ENCODE measurements at regions not wholly inside any gene's neighbourhood (a gene's known extent, or its start where the extent isn't known, plus 50 kb on each side); places are given as distances from the start of the nearest gene placed in this dataset.

- Mint-ChIP-seq H3K27ac (no peak overlapping the region), H3K4me3 (no peak overlapping the region), H3K36me3 (ENCODE audit: low read depth) (no peaks in the 10 kb centered on the region), H3K4me1 (peaks cover 24% of the 10 kb centered on the region; the same call in 2 of the 3 replicates), H3K27me3 (ENCODE audit: insufficient read depth, low read depth, poor library complexity) (no peaks in the 10 kb centered on the region), H3K9me3 (no peaks in the 10 kb centered on the region; the same call in 2 of the 3 replicates)
- Histone ChIP-seq H2AFZ (no peak overlapping the region), H4K20me1 (replicated peaks; ENCODE audit: insufficient read depth) (no peaks in the 10 kb centered on the region), H3K79me2 (replicated peaks; ENCODE audit: insufficient read depth) (no peaks in the 10 kb centered on the region), H3K27me3 (ENCODE audit: insufficient read depth) (no peaks in the 10 kb centered on the region), H3K4me3 (no peak overlapping the region), H3K36me3 (ENCODE audit: insufficient read depth) (no peaks in the 10 kb centered on the region), H3K27ac (ENCODE audit: low read depth) (no peak overlapping the region; the same call in 1 of the 2 replicates), H3K4me2 (no peak overlapping the region), H3F3A (replicated peaks; ENCODE audit: low read depth) (no peaks in the 10 kb centered on the region), H3K4me1 (ENCODE audit: insufficient read depth) (peaks cover 20% of the 10 kb centered on the region; the same call in 1 of the 2 replicates), H3K9me2 (ENCODE audit: insufficient read depth) (peaks cover 12% of the 10 kb centered on the region; the same call in 1 of the 2 replicates)
- TF ChIP-seq ETS1 (IDR thresholded peaks at IDR 0.05) (no peak), EZH2 (IDR thresholded peaks at IDR 0.05; ENCODE audit: low read depth, unreplicated experiment) (no peak), STAT1 (IDR thresholded peaks at IDR 0.05; ENCODE audit: unreplicated experiment) (no peak), POLR2AphosphoS5 (IDR thresholded peaks at IDR 0.05; ENCODE audit: low read depth) (no peak), CREB1 (CRISPR knock-in tag; IDR thresholded peaks at IDR 0.05; ENCODE audit: low read depth) (no peak), ZNF114 (CRISPR knock-in tag; IDR thresholded peaks at IDR 0.05) (no peak), JUNB (IDR thresholded peaks at IDR 0.05; ENCODE audit: unreplicated experiment) (no peak), NANOG (IDR thresholded peaks at IDR 0.05; ENCODE audit: borderline replicate concordance) (no peak), ZNF331 (CRISPR knock-in tag; IDR thresholded peaks at IDR 0.05; ENCODE audit: low read depth) (no peak), EZH2phosphoT487 (IDR thresholded peaks at IDR 0.05; ENCODE audit: unreplicated experiment) (no peak)
- TF ChIP-seq, protein P1, sequence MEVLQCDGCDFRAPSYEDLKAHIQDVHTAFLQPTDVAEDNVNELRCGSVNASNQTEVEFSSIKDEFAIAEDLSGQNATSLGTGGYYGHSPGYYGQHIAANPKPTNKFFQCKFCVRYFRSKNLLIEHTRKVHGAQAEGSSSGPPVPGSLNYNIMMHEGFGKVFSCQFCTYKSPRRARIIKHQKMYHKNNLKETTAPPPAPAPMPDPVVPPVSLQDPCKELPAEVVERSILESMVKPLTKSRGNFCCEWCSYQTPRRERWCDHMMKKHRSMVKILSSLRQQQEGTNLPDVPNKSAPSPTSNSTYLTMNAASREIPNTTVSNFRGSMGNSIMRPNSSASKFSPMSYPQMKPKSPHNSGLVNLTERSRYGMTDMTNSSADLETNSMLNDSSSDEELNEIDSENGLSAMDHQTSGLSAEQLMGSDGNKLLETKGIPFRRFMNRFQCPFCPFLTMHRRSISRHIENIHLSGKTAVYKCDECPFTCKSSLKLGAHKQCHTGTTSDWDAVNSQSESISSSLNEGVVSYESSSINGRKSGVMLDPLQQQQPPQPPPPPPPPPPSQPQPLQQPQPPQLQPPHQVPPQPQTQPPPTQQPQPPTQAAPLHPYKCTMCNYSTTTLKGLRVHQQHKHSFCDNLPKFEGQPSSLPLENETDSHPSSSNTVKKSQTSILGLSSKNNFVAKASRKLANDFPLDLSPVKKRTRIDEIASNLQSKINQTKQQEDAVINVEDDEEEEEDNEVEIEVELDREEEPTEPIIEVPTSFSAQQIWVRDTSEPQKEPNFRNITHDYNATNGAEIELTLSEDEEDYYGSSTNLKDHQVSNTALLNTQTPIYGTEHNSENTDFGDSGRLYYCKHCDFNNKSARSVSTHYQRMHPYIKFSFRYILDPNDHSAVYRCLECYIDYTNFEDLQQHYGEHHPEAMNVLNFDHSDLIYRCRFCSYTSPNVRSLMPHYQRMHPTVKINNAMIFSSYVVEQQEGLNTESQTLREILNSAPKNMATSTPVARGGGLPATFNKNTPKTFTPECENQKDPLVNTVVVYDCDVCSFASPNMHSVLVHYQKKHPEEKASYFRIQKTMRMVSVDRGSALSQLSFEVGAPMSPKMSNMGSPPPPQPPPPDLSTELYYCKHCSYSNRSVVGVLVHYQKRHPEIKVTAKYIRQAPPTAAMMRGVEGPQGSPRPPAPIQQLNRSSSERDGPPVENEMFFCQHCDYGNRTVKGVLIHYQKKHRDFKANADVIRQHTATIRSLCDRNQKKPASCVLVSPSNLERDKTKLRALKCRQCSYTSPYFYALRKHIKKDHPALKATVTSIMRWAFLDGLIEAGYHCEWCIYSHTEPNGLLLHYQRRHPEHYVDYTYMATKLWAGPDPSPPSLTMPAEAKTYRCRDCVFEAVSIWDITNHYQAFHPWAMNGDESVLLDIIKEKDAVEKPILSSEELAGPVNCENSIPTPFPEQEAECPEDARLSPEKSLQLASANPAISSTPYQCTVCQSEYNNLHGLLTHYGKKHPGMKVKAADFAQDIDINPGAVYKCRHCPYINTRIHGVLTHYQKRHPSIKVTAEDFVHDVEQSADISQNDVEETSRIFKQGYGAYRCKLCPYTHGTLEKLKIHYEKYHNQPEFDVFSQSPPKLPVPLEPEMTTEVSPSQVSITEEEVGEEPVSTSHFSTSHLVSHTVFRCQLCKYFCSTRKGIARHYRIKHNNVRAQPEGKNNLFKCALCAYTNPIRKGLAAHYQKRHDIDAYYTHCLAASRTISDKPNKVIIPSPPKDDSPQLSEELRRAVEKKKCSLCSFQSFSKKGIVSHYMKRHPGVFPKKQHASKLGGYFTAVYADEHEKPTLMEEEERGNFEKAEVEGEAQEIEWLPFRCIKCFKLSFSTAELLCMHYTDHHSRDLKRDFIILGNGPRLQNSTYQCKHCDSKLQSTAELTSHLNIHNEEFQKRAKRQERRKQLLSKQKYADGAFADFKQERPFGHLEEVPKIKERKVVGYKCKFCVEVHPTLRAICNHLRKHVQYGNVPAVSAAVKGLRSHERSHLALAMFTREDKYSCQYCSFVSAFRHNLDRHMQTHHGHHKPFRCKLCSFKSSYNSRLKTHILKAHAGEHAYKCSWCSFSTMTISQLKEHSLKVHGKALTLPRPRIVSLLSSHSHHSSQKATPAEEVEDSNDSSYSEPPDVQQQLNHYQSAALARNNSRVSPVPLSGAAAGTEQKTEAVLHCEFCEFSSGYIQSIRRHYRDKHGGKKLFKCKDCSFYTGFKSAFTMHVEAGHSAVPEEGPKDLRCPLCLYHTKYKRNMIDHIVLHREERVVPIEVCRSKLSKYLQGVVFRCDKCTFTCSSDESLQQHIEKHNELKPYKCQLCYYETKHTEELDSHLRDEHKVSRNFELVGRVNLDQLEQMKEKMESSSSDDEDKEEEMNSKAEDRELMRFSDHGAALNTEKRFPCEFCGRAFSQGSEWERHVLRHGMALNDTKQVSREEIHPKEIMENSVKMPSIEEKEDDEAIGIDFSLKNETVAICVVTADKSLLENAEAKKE (CRISPR knock-in tag; IDR thresholded peaks at IDR 0.05) = no peak
- TF ChIP-seq, protein P2, sequence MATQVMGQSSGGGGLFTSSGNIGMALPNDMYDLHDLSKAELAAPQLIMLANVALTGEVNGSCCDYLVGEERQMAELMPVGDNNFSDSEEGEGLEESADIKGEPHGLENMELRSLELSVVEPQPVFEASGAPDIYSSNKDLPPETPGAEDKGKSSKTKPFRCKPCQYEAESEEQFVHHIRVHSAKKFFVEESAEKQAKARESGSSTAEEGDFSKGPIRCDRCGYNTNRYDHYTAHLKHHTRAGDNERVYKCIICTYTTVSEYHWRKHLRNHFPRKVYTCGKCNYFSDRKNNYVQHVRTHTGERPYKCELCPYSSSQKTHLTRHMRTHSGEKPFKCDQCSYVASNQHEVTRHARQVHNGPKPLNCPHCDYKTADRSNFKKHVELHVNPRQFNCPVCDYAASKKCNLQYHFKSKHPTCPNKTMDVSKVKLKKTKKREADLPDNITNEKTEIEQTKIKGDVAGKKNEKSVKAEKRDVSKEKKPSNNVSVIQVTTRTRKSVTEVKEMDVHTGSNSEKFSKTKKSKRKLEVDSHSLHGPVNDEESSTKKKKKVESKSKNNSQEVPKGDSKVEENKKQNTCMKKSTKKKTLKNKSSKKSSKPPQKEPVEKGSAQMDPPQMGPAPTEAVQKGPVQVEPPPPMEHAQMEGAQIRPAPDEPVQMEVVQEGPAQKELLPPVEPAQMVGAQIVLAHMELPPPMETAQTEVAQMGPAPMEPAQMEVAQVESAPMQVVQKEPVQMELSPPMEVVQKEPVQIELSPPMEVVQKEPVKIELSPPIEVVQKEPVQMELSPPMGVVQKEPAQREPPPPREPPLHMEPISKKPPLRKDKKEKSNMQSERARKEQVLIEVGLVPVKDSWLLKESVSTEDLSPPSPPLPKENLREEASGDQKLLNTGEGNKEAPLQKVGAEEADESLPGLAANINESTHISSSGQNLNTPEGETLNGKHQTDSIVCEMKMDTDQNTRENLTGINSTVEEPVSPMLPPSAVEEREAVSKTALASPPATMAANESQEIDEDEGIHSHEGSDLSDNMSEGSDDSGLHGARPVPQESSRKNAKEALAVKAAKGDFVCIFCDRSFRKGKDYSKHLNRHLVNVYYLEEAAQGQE (IDR thresholded peaks at IDR 0.05; ENCODE audit: unreplicated experiment) = no peak
- TF ChIP-seq, protein P3, sequence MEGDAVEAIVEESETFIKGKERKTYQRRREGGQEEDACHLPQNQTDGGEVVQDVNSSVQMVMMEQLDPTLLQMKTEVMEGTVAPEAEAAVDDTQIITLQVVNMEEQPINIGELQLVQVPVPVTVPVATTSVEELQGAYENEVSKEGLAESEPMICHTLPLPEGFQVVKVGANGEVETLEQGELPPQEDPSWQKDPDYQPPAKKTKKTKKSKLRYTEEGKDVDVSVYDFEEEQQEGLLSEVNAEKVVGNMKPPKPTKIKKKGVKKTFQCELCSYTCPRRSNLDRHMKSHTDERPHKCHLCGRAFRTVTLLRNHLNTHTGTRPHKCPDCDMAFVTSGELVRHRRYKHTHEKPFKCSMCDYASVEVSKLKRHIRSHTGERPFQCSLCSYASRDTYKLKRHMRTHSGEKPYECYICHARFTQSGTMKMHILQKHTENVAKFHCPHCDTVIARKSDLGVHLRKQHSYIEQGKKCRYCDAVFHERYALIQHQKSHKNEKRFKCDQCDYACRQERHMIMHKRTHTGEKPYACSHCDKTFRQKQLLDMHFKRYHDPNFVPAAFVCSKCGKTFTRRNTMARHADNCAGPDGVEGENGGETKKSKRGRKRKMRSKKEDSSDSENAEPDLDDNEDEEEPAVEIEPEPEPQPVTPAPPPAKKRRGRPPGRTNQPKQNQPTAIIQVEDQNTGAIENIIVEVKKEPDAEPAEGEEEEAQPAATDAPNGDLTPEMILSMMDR (conservative IDR thresholded peaks at IDR 0.05; ENCODE audit: low read depth in 2 of 2) = no peak
- DNase-seq (ENCODE audit: low spot score) (peak; percentile 50), ATAC-seq (no peak)
These were observed 758.5 kb upstream of the NEGR1 start for GRCh38 chr1:73040811-73041210.

All from GM23338 (cell line).